BE2C (cell line): ENCODE measurements at regions not wholly inside any gene's neighbourhood (a gene's known extent, or its start where the extent isn't known, plus 50 kb on each side); places are given as distances from the start of the nearest gene placed in this dataset.
A peak's percentile ranks its signal among the peaks of the same experiment; 100 is the strongest.

Experiments used
- DNase-seq: peaks from one replicate; pipeline ENCODE4 v3.0.0-alpha.2; 2020
- H3K27me3 ChIP-seq: fragments of 250-450 bp; sonication (Bioruptor Pico); 2 replicates; pipeline ENCODE4 v1.5.1; 2020; ENCODE audit warnings: mild to moderate bottlenecking
- H3K36me3 ChIP-seq: fragments of 250-450 bp; sonication (Bioruptor Pico); 2 replicates; pipeline ENCODE4 v1.5.1; 2020; ENCODE audit warnings: mild to moderate bottlenecking
- H3K4me1 ChIP-seq: fragments of 250-450 bp; sonication (Bioruptor Pico); 2 replicates; pipeline ENCODE4 v1.5.1; 2020
- H3K4me3 ChIP-seq: 2 replicates; pipeline ENCODE4 v1.5.1; 2011; ENCODE audit warnings: low read depth, low read length
- H3K9me3 ChIP-seq: fragments of 250-450 bp; sonication (Bioruptor Pico); 2 replicates; pipeline ENCODE4 v1.5.1; 2020
- TF ChIP-seq, protein P1 (sequence below): IDR thresholded peaks from 2 replicates; pipeline ENCODE4 v1.5.1; 2012; ENCODE audit warnings: mild to moderate bottlenecking, low read depth, low read length

GRCh38 chr12:107557589-107558100 lies 128.0 kb upstream of the PWP1 start:
- peaks cover 13% of the 10 kb centered on the region for H3K4me1 ChIP-seq
- no peak for DNase-seq
- H3K36me3 ChIP-seq = no peaks in the 10 kb centered on the region
- no peaks in the 10 kb centered on the region for H3K9me3 ChIP-seq
- TF ChIP-seq, protein P1, sequence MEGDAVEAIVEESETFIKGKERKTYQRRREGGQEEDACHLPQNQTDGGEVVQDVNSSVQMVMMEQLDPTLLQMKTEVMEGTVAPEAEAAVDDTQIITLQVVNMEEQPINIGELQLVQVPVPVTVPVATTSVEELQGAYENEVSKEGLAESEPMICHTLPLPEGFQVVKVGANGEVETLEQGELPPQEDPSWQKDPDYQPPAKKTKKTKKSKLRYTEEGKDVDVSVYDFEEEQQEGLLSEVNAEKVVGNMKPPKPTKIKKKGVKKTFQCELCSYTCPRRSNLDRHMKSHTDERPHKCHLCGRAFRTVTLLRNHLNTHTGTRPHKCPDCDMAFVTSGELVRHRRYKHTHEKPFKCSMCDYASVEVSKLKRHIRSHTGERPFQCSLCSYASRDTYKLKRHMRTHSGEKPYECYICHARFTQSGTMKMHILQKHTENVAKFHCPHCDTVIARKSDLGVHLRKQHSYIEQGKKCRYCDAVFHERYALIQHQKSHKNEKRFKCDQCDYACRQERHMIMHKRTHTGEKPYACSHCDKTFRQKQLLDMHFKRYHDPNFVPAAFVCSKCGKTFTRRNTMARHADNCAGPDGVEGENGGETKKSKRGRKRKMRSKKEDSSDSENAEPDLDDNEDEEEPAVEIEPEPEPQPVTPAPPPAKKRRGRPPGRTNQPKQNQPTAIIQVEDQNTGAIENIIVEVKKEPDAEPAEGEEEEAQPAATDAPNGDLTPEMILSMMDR = no peak
- no peak overlapping the region for H3K4me3 ChIP-seq
- H3K27me3 ChIP-seq = no peaks in the 10 kb centered on the region

GRCh38 chr12:107558141-107558815 lies 127.3 kb upstream of the PWP1 start:
- H3K9me3 ChIP-seq = no peaks in the 10 kb centered on the region
- no peak for DNase-seq
- TF ChIP-seq, protein P1 = no peak
- H3K4me3 ChIP-seq = no peak overlapping the region
- no peaks in the 10 kb centered on the region for H3K36me3 ChIP-seq
- peaks cover 13% of the 10 kb centered on the region for H3K4me1 ChIP-seq
- H3K27me3 ChIP-seq = no peaks in the 10 kb centered on the region

DNA sequence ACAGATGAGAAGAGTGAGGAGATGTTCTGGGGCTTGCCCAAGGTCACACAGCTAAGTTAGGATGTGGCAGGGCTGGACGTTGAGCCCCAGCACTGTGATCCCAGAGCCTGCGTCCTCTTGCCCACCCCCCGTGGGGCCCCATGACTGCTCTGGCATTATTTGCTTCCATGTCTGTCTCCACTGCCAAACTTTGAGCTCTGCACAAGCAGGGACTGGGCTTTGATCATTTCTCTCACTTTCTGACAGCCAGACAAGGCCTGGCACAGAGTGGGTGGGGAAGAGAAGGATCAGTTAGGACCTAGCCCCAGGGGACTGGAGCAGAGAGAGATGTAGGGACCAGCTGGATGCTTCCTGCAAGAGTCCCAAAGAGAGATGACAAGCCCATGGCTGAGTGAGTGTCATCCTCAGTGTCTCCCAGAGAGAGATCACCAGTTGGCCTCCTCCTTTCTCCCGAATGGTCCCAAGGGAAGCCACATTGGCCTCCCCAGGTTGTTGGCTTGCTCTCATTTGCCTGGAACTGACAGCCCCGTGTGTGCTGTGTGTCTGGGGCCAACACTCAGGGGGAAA lies 126.7 kb upstream of the PWP1 start:
- Histone ChIP-seq H3K36me3 (no peaks in the 10 kb centered on the region), H3K9me3 (no peaks in the 10 kb centered on the region), H3K4me1 (peaks cover 19% of the 10 kb centered on the region), H3K4me3 (no peak overlapping the region), H3K27me3 (no peaks in the 10 kb centered on the region)
- TF ChIP-seq, protein P1 = no peak
- peak; percentile 73 for DNase-seq

GRCh38 chr12:107560165-107560898 lies 125.3 kb upstream of the PWP1 start:
- H3K4me1 ChIP-seq = peaks cover 24% of the 10 kb centered on the region
- H3K36me3 ChIP-seq = no peaks in the 10 kb centered on the region
- DNase-seq = no peak
- TF ChIP-seq, protein P1 = peak; percentile 13; the same call in 1 of the 2 replicates
- H3K27me3 ChIP-seq = no peaks in the 10 kb centered on the region
- no peak overlapping the region for H3K4me3 ChIP-seq
- no peaks in the 10 kb centered on the region for H3K9me3 ChIP-seq

- H3K27me3 ChIP-seq = no peaks in the 10 kb centered on the region
- no peaks in the 10 kb centered on the region for H3K36me3 ChIP-seq
- TF ChIP-seq, protein P1 = no peak
- H3K4me1 ChIP-seq = peaks cover 24% of the 10 kb centered on the region
- no peak overlapping the region for H3K4me3 ChIP-seq
- no peaks in the 10 kb centered on the region for H3K9me3 ChIP-seq
- DNase-seq = no peak
Observed at GRCh38 chr12:107560899-107561285, 124.7 kb upstream of the PWP1 start.

- Histone ChIP-seq H3K9me3 (no peaks in the 10 kb centered on the region), H3K4me3 (no peak overlapping the region), H3K4me1 (peaks cover 24% of the 10 kb centered on the region), H3K27me3 (no peaks in the 10 kb centered on the region), H3K36me3 (no peaks in the 10 kb centered on the region)
- DNase-seq = peak; percentile 47
- TF ChIP-seq, protein P1 = peak; percentile 72
Observed at GRCh38 chr12:107564946-107565345, 120.7 kb upstream of the PWP1 start.
